Osteoblast (primary cell): ENCODE measurements at regions not wholly inside any gene's neighbourhood (a gene's known extent, or its start where the extent isn't known, plus 50 kb on each side); places are given as distances from the start of the nearest gene placed in this dataset.

Source experiments
- DNase-seq: peaks from one replicate; pipeline ENCODE4 v3.0.0; 2011; ENCODE audit warnings: low spot score, mixed read lengths; ENCODE audit not compliant: insufficient read length; ENCODE audit errors: missing footprints
- H2AFZ ChIP-seq: 2 replicates; pipeline ENCODE4 v1.6.0; 2011; ENCODE audit warnings: mild to moderate bottlenecking, low read length
- H3K27ac ChIP-seq: 2 replicates; pipeline ENCODE4 v1.5.1; 2011; ENCODE audit warnings: mild to moderate bottlenecking, low read depth, low read length, moderate library complexity
- H3K27me3 ChIP-seq: 2 replicates; pipeline ENCODE4 v1.6.0; 2012; ENCODE audit warnings: mild to moderate bottlenecking, control low read depth, inconsistent platforms, low read length, moderate library complexity; ENCODE audit not compliant: insufficient read depth
- H3K36me3 ChIP-seq: 2 replicates; pipeline ENCODE4 v1.5.1; 2011; ENCODE audit warnings: mild to moderate bottlenecking, low read length, control low read depth, moderate library complexity; ENCODE audit not compliant: insufficient read depth
- H3K4me1 ChIP-seq: 2 replicates; pipeline ENCODE4 v1.5.1; 2011; ENCODE audit warnings: mild to moderate bottlenecking, low read length, control low read depth, moderate library complexity; ENCODE audit not compliant: insufficient read depth
- H3K4me2 ChIP-seq: 2 replicates; pipeline ENCODE4 v1.6.0; 2011; ENCODE audit warnings: mild to moderate bottlenecking, low read length; ENCODE audit not compliant: insufficient read depth
- H3K4me3 ChIP-seq: fragments of 200-600 bp; sonication (generic); 3 replicates; pipeline ENCODE4 v1.5.1; 2012; ENCODE audit warnings: mild to moderate bottlenecking, low read length, inconsistent platforms; ENCODE audit not compliant: insufficient read depth
- H3K79me2 ChIP-seq: 2 replicates; pipeline ENCODE4 v1.6.0; 2012; ENCODE audit warnings: mild to moderate bottlenecking, low read length, control low read depth, inconsistent platforms; ENCODE audit not compliant: insufficient read depth
- H3K9me3 ChIP-seq: 2 replicates; pipeline ENCODE4 v1.5.1; 2011; ENCODE audit warnings: low read depth, low read length, control low read depth
- H4K20me1 ChIP-seq: 2 replicates; pipeline ENCODE4 v1.6.0; 2012; ENCODE audit warnings: mild to moderate bottlenecking, low read length, control low read depth; ENCODE audit not compliant: insufficient read depth
- CTCF ChIP-seq: IDR thresholded peaks from 2 replicates; pipeline ENCODE4 v1.5.1; 2011; ENCODE audit warnings: mild to moderate bottlenecking, low read depth, low read length, moderate library complexity; ENCODE audit errors: extremely low read depth

GRCh38 chrX:124230655-124231450, 101.6 kb upstream of the TEX13D start:
- no peak overlapping the region for H2AFZ ChIP-seq
- H3K27ac ChIP-seq: no peak overlapping the region
- H3K4me2 ChIP-seq: no peak overlapping the region
- H3K79me2 ChIP-seq: no peaks in the 10 kb centered on the region
- no peaks in the 10 kb centered on the region for H3K4me1 ChIP-seq
- H3K4me3 ChIP-seq: no peak overlapping the region
- H4K20me1 ChIP-seq: no peaks in the 10 kb centered on the region
- no peaks in the 10 kb centered on the region for H3K27me3 ChIP-seq
- no peak for TF ChIP-seq CTCF
- H3K36me3 ChIP-seq: no peaks in the 10 kb centered on the region
- H3K9me3 ChIP-seq: no peaks in the 10 kb centered on the region
- DNase-seq: no peak

GRCh38 chrX:124231451-124231759, 101.1 kb upstream of the TEX13D start:
- no peak overlapping the region for H3K4me2 ChIP-seq
- no peak overlapping the region for H2AFZ ChIP-seq
- no peaks in the 10 kb centered on the region for H4K20me1 ChIP-seq
- no peak overlapping the region for H3K4me3 ChIP-seq
- no peaks in the 10 kb centered on the region for H3K9me3 ChIP-seq
- TF ChIP-seq CTCF: no peak
- no peaks in the 10 kb centered on the region for H3K4me1 ChIP-seq
- H3K27me3 ChIP-seq: no peaks in the 10 kb centered on the region
- no peaks in the 10 kb centered on the region for H3K36me3 ChIP-seq
- no peak overlapping the region for H3K27ac ChIP-seq
- no peak for DNase-seq
- H3K79me2 ChIP-seq: no peaks in the 10 kb centered on the region

- H3K27ac ChIP-seq: no peak overlapping the region
Measured at GRCh38 chrX:124232523-124233201, 99.8 kb upstream of the TEX13D start.

More at GRCh38 chrX:124232523-124233201, 99.8 kb upstream of the TEX13D start:
- no peaks in the 10 kb centered on the region for H3K36me3 ChIP-seq
- H3K9me3 ChIP-seq: no peaks in the 10 kb centered on the region
- no peak for DNase-seq
- no peak overlapping the region for H3K4me2 ChIP-seq
- no peaks in the 10 kb centered on the region for H4K20me1 ChIP-seq
- no peak for TF ChIP-seq CTCF
- no peak overlapping the region for H3K4me3 ChIP-seq
- no peak overlapping the region for H2AFZ ChIP-seq
- H3K27me3 ChIP-seq: no peaks in the 10 kb centered on the region
- no peaks in the 10 kb centered on the region for H3K4me1 ChIP-seq
- no peaks in the 10 kb centered on the region for H3K79me2 ChIP-seq
